ENCODE measurements at regions not wholly inside any gene's neighbourhood (a gene's known extent, or its start where the extent isn't known, plus 50 kb on each side); places are given as distances from the start of the nearest gene placed in this dataset.

- DNase-seq = no peak
These were observed 101.1 kb upstream of the FRMD6 start for GRCh38 chr14:51550636-51551035.

GRCh38 chr14:51552275-51552674, 99.4 kb upstream of the FRMD6 start:
- no peak for DNase-seq

GRCh38 chr14:51552768-51553404, 98.8 kb upstream of the FRMD6 start:
- DNase-seq = peak; percentile 50

GRCh38 chr14:51554339-51554920, 97.3 kb upstream of the FRMD6 start:
- no peak for DNase-seq

- peak; percentile 31 for DNase-seq
These were observed 96.8 kb upstream of the FRMD6 start for GRCh38 chr14:51554953-51555352.

GRCh38 chr14:51561141-51561540, 90.6 kb upstream of the FRMD6 start:
- DNase-seq = no peak

GRCh38 chr14:51562816-51563215, 88.9 kb upstream of the FRMD6 start:
- DNase-seq = no peak

GRCh38 chr14:51563560-51563959, 88.2 kb upstream of the FRMD6 start:
- DNase-seq = no peak

GRCh38 chr14:51564460-51564859, 87.2 kb upstream of the FRMD6 start:
- DNase-seq = no peak

- no peak for DNase-seq
These were observed 86.6 kb upstream of the FRMD6 start for GRCh38 chr14:51564986-51565604.

GRCh38 chr14:51566831-51567582, 84.7 kb upstream of the FRMD6 start:
- DNase-seq = no peak

GRCh38 chr14:51568366-51568765, 83.3 kb upstream of the FRMD6 start:
- DNase-seq = no peak

- no peak for DNase-seq
These were observed 78.1 kb upstream of the FRMD6 start for GRCh38 chr14:51573607-51574006.

GRCh38 chr14:51574009-51574408, 77.7 kb upstream of the FRMD6 start:
- DNase-seq = no peak

- no peak for DNase-seq
These were observed 76.2 kb upstream of the FRMD6 start for GRCh38 chr14:51575349-51576116.

- DNase-seq = no peak
These were observed 75.6 kb upstream of the FRMD6 start for GRCh38 chr14:51576117-51576430.

GRCh38 chr14:51576879-51577278, 74.8 kb upstream of the FRMD6 start:
- no peak for DNase-seq

GRCh38 chr14:51578853-51579252, 72.9 kb upstream of the FRMD6 start:
- no peak for DNase-seq

- no peak for DNase-seq
These were observed 70.5 kb upstream of the FRMD6 start for GRCh38 chr14:51581017-51581881.

- DNase-seq = no peak
These were observed 69.3 kb upstream of the FRMD6 start for GRCh38 chr14:51582437-51582836.

- DNase-seq = no peak
These were observed 66.7 kb upstream of the FRMD6 start for GRCh38 chr14:51585055-51585454.

GRCh38 chr14:51592836-51593235, 58.9 kb upstream of the FRMD6 start:
- DNase-seq = no peak

Measured in NCI-H446 treated with DMSO at 0.1 percent for 48 hours (cell line).